SKM-1 treated with dmso at 0.1 percent for 144 hours (cell line): ENCODE measurements at regions not wholly inside any gene's neighbourhood (a gene's known extent, or its start where the extent isn't known, plus 50 kb on each side); places are given as distances from the start of the nearest gene placed in this dataset.
A peak's percentile ranks its signal among the peaks of the same experiment; 100 is the strongest.
"Not testable (repeated sequence)": the region's sequence is repeated elsewhere in the genome, so short reads cannot be mapped to it uniquely, and the experiment has no call there.

Experiments used
- DNase-seq: peaks from one replicate; lab custom pipeline; 2025; ENCODE audit not compliant: unreplicated experiment; lab: John Stamatoyannopoulos, UW

DNA sequence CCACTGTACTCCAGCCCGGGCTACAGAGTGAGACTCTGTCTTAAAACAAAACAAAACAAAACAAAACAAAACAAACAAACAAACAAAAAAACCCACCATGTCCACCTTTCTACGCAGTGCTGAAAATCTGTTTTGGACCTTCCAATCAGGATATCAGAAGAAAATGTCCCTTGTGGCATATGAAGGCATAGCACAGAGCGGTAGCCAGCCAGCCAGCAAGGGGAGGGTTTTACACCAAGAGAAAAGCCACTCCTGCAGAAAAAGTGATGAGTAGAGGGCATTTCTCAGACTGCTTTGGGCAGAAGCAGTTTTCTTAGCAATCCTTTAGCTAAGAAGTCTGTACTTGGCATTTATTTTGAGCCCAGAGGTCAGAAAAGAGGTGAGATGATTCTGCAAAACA lies 612.2 kb downstream of the TYW1 start:
- DNase-seq = no peak

DNA sequence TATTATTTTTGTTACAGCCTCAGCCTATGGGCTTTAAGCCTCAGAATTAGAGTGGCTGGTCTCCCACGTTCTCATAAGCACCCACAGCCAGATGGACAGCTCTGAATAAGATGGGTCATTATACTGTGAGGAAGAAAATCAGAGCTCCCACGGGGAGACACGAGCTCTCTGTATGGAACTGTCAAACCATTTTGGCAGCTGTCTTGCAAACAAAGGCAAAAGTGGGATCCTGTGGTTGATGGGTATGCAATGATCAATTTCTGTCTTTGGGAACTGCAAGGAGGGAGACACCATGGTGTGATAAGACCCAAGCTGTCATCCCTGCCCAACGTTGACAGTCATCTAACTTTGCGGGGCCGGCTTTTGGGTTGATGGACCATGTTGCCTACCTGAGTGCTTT lies 614.3 kb downstream of the TYW1 start:
- no peak for DNase-seq

- DNase-seq = no peak
These were observed 618.2 kb downstream of the TYW1 start for GRCh38 chr7:67614843-67615242.

DNA sequence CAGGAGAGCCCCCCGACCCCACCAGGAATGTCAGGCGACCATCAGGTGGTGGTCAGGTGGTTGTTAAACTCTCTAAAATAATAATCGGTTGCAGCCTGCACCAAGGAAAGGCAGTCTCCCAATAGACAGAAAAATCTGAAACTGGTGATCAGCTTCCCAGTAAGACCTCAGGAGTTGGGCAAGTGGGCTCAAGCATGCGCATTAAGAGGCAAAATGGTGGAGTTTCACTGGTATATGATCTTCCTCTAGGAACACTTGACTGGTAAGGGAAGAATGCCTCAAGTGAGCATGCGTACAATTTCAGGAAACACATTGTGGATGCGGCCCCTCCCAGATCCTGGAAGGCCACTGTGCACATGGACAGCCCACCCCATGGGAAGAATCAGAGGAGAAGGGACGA lies 619.9 kb downstream of the TYW1 start:
- no peak for DNase-seq

DNA sequence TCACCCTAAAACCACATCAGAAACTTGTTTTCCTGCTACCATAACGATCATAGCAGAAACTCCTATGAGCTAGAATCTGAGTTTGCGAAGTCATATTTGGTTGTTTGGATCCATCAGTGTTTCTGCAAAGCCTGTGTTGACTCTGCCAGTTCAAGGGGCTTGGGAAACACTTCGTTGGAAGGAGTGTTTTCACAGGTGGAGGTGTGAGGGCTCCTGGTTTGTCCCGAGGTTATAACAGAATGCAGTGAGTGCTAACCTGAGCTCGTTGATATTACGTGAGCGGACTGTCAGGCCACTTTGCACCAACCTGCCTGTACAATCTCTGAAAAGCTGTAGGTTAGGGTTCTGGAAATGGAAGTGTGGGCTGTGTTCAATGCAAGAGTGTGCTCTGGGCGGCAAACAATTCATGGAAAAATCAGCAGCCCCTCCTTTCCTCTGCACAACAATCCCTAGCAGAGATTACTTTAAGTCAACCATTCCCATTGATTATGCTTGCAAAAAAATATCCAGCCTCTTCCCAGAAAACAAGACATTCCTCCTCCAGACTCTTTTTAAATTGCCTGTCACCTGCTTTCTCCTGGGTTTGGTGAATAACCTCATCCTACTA lies 622.0 kb downstream of the TYW1 start:
- DNase-seq = no peak

DNA sequence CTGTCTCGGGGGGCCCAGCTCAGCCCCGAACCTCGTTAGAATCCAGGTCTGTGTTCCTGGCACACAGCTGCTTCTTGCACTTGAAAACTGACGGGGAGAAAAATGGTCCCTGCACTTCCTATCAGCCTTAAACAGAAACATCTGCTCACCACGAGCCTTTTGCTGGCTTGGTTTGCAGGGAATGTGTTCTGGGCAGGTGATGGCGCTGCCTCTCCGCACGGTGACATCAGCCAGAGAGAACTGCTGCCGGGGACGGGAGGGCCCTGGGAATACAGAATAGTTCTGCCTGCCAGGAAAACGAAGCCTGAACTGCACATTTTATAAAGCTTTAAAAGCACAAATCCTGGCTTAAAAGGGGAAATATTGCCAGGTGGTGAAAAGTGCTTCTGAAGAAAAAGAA lies 622.5 kb downstream of the TYW1 start:
- DNase-seq = no peak

DNA sequence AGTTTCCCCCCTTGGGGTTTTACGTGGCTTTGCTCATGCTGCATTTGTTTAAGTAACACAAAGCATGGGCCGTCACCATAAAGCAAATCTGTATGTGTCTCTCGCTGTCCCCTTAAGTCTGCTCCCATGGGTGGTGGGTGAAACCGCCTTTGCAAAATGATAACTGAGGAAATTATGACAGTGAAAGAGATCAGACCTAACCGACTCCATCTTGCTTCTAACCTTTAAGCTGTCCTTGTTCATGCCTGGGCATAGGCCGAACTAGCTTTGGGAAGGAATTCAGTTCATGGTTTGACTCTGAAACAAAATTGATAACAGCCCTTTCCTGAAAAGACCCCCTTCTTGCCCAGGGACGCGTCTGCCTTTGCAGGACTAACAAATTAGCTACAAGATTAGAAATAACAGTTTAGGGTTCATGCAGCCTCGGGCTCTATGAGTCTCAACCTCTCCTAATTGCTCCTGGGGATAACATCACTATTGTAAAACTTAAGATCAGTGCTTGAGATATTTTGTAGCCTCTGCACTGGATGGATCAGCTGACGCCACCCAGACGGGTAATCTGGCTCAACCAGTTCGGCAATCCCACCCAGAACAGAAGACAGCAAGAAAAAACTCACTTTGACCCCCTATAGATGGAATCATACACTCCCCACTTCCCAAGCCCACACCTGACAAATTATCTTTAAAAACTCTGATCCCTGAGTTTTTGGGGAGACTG lies 623.7 kb downstream of the TYW1 start:
- no peak for DNase-seq

DNA sequence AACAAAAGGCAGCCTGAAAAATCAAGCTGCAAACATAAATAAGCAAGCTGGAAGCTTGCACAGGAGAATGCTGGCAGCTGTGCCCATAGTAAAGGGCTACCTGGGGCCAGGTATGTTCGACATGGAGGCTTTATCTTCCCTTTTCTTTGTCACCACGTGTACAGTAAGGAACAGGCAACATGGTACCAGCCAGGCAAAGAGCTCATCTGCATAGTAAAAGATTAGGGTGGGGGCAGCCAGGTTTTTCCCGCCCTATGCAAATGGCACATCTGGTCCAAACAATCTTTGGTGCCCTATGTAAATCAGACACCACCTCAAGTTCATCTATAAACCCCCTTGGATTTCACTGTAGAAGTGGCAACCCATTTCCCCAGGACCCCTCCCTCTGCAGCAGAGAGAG lies 625.1 kb downstream of the TYW1 start:
- DNase-seq = no peak

DNA sequence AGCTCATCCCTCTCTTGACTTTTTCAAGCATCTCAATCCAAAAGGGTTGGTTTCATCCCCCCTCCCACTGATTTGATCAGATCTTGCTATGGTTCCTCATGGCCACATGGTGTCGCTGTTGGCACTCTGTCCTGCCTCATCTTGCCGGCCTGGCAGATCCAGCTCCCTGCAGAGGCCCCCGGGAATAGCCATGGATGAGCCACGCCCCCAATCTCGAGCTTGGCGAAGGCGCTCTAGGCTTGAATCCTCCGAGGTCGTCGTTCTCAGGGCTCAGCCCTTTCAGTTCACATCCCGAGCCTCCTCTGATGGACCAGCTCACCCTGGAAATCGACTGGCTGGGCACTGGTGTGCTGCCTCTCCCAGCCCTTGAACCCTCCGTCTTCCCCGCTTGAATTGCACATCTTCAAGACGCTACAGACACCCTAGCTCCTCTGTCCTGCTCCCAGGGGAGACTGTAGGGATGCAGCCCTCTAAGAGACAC lies 628.7 kb downstream of the TYW1 start:
- DNase-seq = peak; percentile 10

DNA sequence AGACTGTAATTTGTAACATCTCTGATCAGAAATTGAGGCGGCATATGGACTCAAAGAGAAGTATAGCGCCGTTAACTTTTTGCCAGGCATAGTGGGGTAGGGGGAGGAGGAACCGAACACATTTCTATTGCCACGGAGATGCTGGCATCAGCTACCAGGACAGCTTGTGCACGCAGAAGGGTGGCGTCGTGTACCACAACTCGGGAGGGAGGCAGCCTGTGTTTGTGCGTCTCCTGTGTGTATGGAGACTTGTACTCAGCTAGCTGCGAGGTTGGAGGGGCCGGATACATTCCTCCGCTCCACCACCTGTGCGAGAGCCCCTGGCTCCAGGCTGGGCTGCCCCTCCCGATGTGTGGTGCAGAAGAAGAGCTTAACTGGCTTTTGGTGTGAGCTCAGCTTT lies 634.8 kb downstream of the TYW1 start:
- no peak for DNase-seq

DNA sequence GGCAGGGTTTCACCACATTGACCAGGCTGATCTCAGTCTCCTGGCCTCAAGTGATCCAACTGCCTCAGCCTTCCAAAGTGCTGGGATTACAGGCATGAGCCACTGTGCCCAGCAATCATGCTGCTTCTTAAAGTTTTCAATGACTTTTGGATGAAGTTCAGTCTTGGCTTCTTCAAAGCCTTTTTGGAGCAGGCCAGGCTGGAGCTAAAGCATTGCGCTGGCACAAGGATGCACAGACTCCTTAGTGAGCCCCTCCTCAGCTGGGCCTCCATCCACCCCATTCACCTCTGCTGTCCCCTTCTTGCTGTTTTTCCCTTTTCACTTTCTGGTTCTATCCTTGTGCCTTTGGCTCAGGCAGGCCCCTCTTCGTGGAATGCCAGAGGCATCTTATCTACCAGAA lies 638.6 kb downstream of the TYW1 start:
- no peak for DNase-seq

DNA sequence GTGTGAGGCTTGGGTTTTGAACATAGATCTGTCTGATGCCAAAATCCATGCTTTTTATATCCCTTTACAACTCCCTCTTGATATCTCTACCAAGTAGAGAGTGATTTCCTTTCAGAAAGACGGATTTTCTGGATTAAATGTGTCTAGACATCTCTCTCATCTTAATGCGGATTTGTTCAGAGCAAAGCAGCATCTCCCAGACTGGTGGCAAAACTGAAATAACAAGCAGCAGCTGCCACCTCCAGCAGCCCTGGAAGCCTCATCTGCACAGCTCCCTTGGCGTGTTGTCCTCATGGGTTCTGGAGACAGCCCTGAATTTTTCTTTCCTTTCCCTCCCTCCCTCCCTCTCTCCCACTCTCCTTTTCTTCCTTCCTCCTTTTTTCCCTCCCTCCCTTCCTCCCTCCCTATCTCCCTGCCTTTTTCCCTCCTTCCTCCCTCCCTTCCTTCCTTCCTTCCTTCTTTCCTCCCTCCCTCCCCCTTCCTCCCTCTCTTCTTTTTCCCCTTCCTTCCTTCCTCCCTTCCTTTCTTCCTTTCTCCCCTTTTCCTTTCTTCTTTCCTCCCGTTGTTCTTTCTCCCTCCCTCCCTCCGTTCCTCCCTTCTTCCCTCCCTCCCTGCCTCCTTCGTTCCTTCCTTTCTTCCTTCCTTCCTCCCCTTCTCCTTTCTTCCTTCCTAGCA lies 639.9 kb downstream of the TYW1 start:
- DNase-seq = no peak

DNA sequence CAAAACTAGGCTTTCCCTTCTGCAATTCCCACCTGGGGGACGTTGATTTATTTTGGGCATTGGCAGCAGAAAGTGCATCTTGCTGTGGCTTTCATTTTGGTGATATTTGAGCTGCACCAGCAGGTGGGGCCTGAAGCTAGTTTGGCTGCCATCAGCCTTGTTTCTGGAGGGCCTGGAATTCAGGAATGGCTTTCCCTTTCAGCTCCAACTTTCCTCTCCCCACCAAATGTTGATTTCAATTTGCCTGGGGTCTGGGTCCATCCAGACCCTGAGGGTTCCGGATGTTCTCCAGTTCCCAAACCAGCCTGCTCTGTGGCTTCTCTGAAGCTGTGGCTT lies 640.4 kb downstream of the TYW1 start:
- DNase-seq = no peak

DNA sequence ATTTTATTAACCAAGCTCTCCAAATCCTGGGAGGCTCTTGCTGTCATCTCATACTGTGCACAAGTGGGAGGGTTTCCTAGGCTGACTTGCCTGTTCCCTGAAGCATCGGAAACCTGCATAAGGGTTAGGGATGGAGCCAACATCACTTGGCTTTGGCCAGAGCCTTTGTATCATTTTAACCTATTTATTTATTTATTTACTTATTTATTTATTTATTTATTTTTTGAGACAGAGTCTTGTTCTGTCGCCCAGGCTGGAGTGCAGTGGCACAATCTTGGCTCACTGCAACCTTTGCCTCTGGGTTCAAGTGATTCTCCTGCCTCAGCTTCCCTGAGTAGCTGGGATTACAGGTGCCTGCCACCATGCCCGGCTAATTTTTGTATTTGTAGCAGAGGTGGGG lies 645.9 kb downstream of the TYW1 start:
- DNase-seq = not testable (repeated sequence)

GRCh38 chr7:67644151-67644550 lies 647.5 kb downstream of the TYW1 start:
- no peak for DNase-seq

DNA sequence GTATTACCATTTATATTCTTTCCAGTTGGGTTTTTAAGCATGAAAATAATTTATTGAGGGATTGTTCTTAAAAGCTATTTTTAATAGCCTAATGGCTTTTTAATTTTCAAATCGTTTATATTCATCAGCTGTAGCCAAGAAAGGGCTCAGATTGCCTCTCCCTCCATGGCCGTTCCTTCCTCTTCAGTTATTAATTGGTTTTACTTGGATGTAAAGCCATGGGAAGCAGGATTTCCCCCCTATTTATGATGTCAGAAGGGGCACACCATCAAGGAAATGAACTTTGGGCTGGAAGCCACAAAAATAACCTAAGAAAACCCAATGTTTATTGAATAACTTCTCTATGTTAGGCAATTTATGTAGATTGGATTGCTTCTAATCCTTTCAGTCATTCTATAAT lies 656.3 kb downstream of the TYW1 start:
- DNase-seq = no peak

DNA sequence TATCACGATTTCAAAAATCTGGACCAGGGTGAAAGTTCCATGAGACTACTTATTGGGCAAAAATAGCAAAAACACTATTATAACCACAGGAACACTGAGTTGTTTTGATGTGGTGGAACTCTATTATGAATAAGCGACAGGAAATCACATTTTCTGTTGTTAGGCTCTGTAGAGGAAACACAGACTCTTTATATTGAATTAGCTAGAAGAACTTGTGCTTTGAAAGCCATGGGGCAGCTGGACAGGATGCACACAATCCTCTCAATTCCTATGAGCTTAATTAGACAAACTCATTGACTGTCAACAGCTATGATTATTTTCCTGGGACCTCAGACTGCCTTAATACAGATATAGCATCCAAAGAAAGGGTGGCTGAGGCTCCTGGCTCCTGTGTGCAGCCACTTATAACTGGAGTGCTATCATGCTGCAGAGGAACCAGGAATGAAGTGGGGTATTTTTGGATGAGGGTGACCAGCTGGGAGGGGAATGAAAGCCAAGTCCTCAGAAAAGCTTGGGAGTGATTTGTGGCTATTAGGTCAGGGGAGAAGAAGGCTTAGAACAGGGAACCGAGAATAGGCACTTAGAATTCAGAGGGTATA lies 657.3 kb downstream of the TYW1 start:
- no peak for DNase-seq

- no peak for DNase-seq
These were observed 658.0 kb downstream of the TYW1 start for GRCh38 chr7:67654642-67655041.

GRCh38 chr7:67655168-67655567 lies 658.5 kb downstream of the TYW1 start:
- DNase-seq = no peak

DNA sequence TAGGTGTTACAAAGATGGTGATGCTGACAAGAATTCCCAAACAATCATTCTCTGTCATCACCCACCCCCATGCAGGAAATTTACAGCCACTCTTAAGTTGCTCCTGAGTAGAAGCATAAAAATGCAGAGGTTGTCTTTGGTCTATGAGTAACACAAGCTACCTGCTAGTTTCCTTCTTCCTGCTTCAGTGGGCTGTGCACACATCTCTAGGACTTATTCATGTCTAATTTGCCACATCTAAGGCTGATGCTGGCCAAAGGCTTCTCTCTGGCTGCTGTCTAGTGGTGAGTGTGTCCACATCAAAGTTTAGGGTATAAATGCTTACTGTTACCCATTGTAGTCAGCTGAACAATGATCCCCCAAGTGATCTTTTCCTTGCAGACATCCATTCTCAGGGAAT lies 662.5 kb downstream of the TYW1 start:
- no peak for DNase-seq

DNA sequence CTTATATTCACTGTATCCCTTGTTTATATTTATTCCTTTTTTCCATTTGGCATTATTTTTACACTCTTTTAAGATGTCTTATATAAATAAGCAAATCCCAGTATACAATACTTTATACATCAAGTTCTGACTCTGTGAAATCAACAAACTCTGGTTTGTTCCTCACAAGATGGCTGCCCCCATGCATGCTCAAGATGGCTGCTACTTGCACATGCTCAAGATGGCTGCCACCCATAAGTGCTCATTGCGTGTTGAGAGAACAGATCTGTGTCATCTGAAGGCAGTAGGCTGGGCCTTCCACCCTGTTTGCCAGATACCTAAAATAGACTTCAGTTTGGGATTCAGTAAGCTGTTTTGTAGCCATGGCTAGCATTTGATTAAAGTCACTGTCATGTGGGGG lies 666.2 kb downstream of the TYW1 start:
- no peak for DNase-seq

DNA sequence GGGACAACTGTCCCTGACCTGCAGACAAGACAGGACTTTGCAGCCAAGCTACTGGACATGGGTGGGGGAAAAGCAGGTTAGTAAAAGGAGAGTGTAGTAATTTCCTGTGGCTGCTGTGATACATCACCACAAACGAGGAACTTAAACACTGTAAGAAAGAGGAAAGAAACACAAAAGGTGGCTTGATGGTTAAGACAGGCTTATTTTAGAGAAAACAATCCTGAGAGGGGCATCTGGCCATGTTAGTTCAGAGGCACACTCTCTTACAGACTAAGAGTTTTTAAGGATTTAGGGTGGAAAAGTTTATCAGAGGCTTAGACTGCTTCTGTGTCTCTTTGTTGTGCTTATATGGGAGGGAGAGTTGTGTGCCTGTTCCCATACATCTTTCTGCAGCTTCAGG lies 667.0 kb downstream of the TYW1 start:
- no peak for DNase-seq
